Keratinocyte (primary cell): ENCODE measurements at regions not wholly inside any gene's neighbourhood (a gene's known extent, or its start where the extent isn't known, plus 50 kb on each side); places are given as distances from the start of the nearest gene placed in this dataset.

Experiments used
- EZH2 ChIP-seq: IDR thresholded peaks from one replicate; pipeline ENCODE4 v1.6.1; 2012; ENCODE audit warnings: inconsistent platforms, mild to moderate bottlenecking, low read length, moderate library complexity
- TF ChIP-seq, protein P1 (sequence below), 3 experiments: IDR thresholded peaks in 1 of 3; conservative IDR thresholded peaks in 1 of 3; optimal IDR thresholded peaks in 1 of 3; 2 replicates in 2 of 3; 3 replicates in 1 of 3; pipeline versions ENCODE3 to v1.5.1; 2011; ENCODE audit warnings: low read length in 3 of 3, mild to moderate bottlenecking in 3 of 3, moderate library complexity in 2 of 3, control low read depth in 1 of 3, inconsistent platforms in 1 of 3; ENCODE audit not compliant: insufficient read depth in 2 of 3; ENCODE audit errors: extremely low read depth in 1 of 3

DNA sequence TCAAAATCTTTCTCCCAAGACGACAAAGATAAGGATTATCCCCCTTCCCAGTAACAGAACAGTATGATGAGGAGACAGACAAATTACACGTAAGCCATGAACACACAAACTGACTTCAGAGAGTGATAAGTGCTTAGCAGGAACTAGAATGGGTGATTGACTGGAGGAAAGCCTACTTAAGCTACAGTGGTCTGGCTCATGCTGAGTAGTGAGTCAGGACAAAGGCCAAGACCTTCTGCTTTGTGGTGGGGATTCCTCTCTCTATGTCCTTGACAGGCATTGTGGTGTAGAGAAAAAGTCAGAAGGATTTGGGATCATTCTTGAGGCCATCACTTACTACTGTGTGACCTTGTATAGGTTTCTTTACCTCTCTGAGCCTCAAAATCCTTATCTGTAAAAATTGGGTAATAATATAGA, 381.9 kb upstream of the CCL2 start:
- TF ChIP-seq, protein P1, sequence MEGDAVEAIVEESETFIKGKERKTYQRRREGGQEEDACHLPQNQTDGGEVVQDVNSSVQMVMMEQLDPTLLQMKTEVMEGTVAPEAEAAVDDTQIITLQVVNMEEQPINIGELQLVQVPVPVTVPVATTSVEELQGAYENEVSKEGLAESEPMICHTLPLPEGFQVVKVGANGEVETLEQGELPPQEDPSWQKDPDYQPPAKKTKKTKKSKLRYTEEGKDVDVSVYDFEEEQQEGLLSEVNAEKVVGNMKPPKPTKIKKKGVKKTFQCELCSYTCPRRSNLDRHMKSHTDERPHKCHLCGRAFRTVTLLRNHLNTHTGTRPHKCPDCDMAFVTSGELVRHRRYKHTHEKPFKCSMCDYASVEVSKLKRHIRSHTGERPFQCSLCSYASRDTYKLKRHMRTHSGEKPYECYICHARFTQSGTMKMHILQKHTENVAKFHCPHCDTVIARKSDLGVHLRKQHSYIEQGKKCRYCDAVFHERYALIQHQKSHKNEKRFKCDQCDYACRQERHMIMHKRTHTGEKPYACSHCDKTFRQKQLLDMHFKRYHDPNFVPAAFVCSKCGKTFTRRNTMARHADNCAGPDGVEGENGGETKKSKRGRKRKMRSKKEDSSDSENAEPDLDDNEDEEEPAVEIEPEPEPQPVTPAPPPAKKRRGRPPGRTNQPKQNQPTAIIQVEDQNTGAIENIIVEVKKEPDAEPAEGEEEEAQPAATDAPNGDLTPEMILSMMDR (optimal IDR thresholded peaks at IDR 0.05 in 1 of 3, IDR thresholded peaks at IDR 0.05 in 1 of 3, conservative IDR thresholded peaks at IDR 0.05 in 1 of 3; ENCODE audit: extremely low read depth in 1 of 3, insufficient read depth in 2 of 3, low read length in 3 of 3), result no peak
- no peak for TF ChIP-seq EZH2
